H1 (cell line): ENCODE measurements at regions not wholly inside any gene's neighbourhood (a gene's known extent, or its start where the extent isn't known, plus 50 kb on each side); places are given as distances from the start of the nearest gene placed in this dataset.

ENCODE experiments used
- CBX8 ChIP-seq: fragments of 300-800, 300-1000 bp; sonication (generic); IDR thresholded peaks from 2 replicates; pipeline ENCODE4 v1.7.1; 2016; ENCODE audit warnings: low read depth, low read length, borderline replicate concordance
- CREB1 ChIP-seq: IDR thresholded peaks from 2 replicates; pipeline ENCODE4 v1.6.1; 2012; ENCODE audit warnings: inconsistent platforms
- CTCF ChIP-seq, 3 experiments: IDR thresholded peaks; 1 replicate in 2 of 3; 2 replicates in 1 of 3; pipeline versions ENCODE4 v1.5.1 to v1.6.1; 2011; ENCODE audit warnings: low read length in 3 of 3, mild to moderate bottlenecking in 3 of 3, inconsistent platforms in 2 of 3, low read depth in 1 of 3, moderate library complexity in 1 of 3; ENCODE audit not compliant: insufficient read depth in 1 of 3; ENCODE audit errors: control extremely low read depth in 1 of 3
- EGR1 ChIP-seq: IDR thresholded peaks from 2 replicates; pipeline ENCODE4 v1.6.1; 2011; ENCODE audit warnings: low read depth, low read length, borderline replicate concordance
- JUN ChIP-seq: IDR thresholded peaks from 2 replicates; pipeline ENCODE4 v1.6.1; 2011; ENCODE audit warnings: low read depth, mild to moderate bottlenecking, improper control_type of control experiment, low read length
- KDM1A ChIP-seq: fragments of 200-600, 300-600 bp; sonication (generic); IDR thresholded peaks from 2 replicates; pipeline ENCODE4 v1.7.1; 2016; ENCODE audit warnings: mild to moderate bottlenecking, low read length, borderline replicate concordance
- MAX ChIP-seq: IDR thresholded peaks from 2 replicates; pipeline ENCODE4 v1.6.1; 2012; ENCODE audit warnings: inconsistent platforms
- ZNF274 ChIP-seq: IDR thresholded peaks from 2 replicates; pipeline ENCODE4 v1.7.0; 2012; ENCODE audit warnings: low read length, borderline replicate concordance; ENCODE audit errors: extremely low read depth

GRCh38 chr13:19266979-19267378 lies 85.4 kb upstream of the TUBA3C start:
- TF ChIP-seq CREB1 (no peak), CTCF (IDR thresholded peaks at IDR 0.05; ENCODE audit: control extremely low read depth in 1 of 3, insufficient read depth in 1 of 3, low read depth in 1 of 3, low read length in 3 of 3) (no peak), ZNF274 (no peak), KDM1A (no peak), EGR1 (no peak), CBX8 (no peak), JUN (no peak), MAX (no peak)
